Left lung (tissue), 4 donors: ENCODE measurements at regions not wholly inside any gene's neighbourhood (a gene's known extent, or its start where the extent isn't known, plus 50 kb on each side); places are given as distances from the start of the nearest gene placed in this dataset.

Experiments
- ATAC-seq: fragments of 200-7000 bp; cut with Tn5 transposase; one replicate; pipeline ENCODE4 v1.9.1; 2020; ENCODE audit warnings: moderate library complexity
- DNase-seq, 4 donors: peaks; one replicate each; pipeline ENCODE4 v3.0.0-alpha.2; 2013 to 2020
- H3K27ac ChIP-seq, 2 donors: fragments of 200-600 bp; sonication (generic) in 1 of 2; one replicate each; pipeline versions ENCODE4 v1.5.0 to v1.8.0; 2020 to 2021
- H3K27me3 ChIP-seq, 2 donors: fragments of 200-600 bp; sonication (generic) in 1 of 2; one replicate each; pipeline versions ENCODE4 v1.5.0 to v1.8.0; 2020 to 2021
- H3K36me3 ChIP-seq, 2 donors: fragments of 200-600 bp; sonication (generic) in 1 of 2; one replicate each; pipeline versions ENCODE4 v1.5.0 to v1.8.0; 2020 to 2021
- H3K4me1 ChIP-seq, 2 donors: fragments of 200-600 bp; one replicate each; pipeline ENCODE4 v1.8.0; 2021
- H3K4me3 ChIP-seq, 2 donors: fragments of 200-600 bp; sonication (generic) in 1 of 2; one replicate each; pipeline versions ENCODE4 v1.5.0 to v1.8.0; 2020 to 2021; ENCODE audit warnings: mild to moderate bottlenecking in 1 of 2
- H3K9me3 ChIP-seq, 2 donors: fragments of 200-600 bp; sonication (generic) in 1 of 2; one replicate each; pipeline versions ENCODE4 v1.5.0 to v1.8.0; 2020 to 2021
- intact Hi-C, 2 donors: fragments of 100-400 bp; cut with DNase I; formaldehyde crosslinking; loops; one replicate each; pipeline versions ENCODE4 v1.11.2 to v1.14.2; 2022
- TF ChIP-seq, protein P1 (sequence below), 2 donors: fragments of 200-600 bp; sonication (generic) in 1 of 2; IDR thresholded peaks; one replicate each; pipeline versions ENCODE4 v1.5.0 to v1.8.0; 2021; ENCODE audit warnings: antibody characterized with exemption in 2 of 2
- donor health status: DM: no; HTN: yes; CAD: no.
- donor health status: DM: no; HTN: no; CAD: no.

- H3K4me1 ChIP-seq = no peaks in the 10 kb centered on the region
- no peak for ATAC-seq
- no peaks in the 10 kb centered on the region for H3K36me3 ChIP-seq
- DNase-seq = no peak
- TF ChIP-seq, protein P1, sequence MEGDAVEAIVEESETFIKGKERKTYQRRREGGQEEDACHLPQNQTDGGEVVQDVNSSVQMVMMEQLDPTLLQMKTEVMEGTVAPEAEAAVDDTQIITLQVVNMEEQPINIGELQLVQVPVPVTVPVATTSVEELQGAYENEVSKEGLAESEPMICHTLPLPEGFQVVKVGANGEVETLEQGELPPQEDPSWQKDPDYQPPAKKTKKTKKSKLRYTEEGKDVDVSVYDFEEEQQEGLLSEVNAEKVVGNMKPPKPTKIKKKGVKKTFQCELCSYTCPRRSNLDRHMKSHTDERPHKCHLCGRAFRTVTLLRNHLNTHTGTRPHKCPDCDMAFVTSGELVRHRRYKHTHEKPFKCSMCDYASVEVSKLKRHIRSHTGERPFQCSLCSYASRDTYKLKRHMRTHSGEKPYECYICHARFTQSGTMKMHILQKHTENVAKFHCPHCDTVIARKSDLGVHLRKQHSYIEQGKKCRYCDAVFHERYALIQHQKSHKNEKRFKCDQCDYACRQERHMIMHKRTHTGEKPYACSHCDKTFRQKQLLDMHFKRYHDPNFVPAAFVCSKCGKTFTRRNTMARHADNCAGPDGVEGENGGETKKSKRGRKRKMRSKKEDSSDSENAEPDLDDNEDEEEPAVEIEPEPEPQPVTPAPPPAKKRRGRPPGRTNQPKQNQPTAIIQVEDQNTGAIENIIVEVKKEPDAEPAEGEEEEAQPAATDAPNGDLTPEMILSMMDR (IDR thresholded peaks at IDR 0.05) = no peak
- no peak overlapping the region for H3K4me3 ChIP-seq
- H3K9me3 ChIP-seq = no peaks in the 10 kb centered on the region
- H3K27ac ChIP-seq = no peak overlapping the region
- peaks cover 0 to 7% of the 10 kb centered on the region in 2 donors for H3K27me3 ChIP-seq
- intact Hi-C loops = no loop called here
Measured at GRCh38 chrY:19498556-19498955, 246.0 kb downstream of the KDM5D start.

GRCh38 chrY:19487494-19487893 is 257.0 kb downstream of the KDM5D start:
- TF ChIP-seq, protein P1 (IDR thresholded peaks at IDR 0.05) = no peak
- H3K4me3 ChIP-seq = no peak overlapping the region

GRCh38 chrY:19484997-19485396 is 259.5 kb downstream of the KDM5D start:
- intact Hi-C loops = no loop called here
- DNase-seq = no peak
- Histone ChIP-seq H3K4me3 (no peak overlapping the region), H3K4me1 (no peaks in the 10 kb centered on the region), H3K27me3 (no peaks in the 10 kb centered on the region), H3K36me3 (no peaks in the 10 kb centered on the region), H3K9me3 (peaks cover 0 to 2% of the 10 kb centered on the region in 2 donors), H3K27ac (no peak overlapping the region)
- TF ChIP-seq, protein P1 (IDR thresholded peaks at IDR 0.05) = no peak
- no peak for ATAC-seq

More at GRCh38 chrY:19487494-19487893, 257.0 kb downstream of the KDM5D start:
- Histone ChIP-seq H3K27ac (no peak overlapping the region), H3K27me3 (no peaks in the 10 kb centered on the region), H3K36me3 (no peaks in the 10 kb centered on the region), H3K9me3 (peaks cover 0 to 9% of the 10 kb centered on the region in 2 donors), H3K4me1 (no peaks in the 10 kb centered on the region)
- ATAC-seq (no peak), DNase-seq (no peak)
- intact Hi-C loops = no loop called here

DNA sequence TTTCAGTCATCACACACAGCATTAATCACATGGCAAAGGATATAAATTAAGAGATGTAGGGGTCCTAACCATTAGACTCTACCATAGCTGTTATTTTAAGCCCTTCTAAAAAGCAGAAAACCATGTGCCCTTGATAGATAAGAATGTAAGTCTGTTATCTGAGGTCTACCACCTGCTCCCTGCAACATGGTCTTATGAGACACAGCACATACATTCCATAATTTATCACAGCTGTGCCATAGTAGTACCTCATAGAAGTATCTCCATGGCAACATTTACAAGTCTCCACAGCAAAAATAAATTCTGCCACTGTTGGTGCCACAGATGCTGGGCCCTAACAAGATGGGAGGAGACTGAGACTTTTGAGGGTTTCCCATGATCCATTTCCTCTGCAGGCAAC is 265.4 kb downstream of the KDM5D start:
- H3K9me3 ChIP-seq = no peaks in the 10 kb centered on the region

GRCh38 chrY:19477959-19478358 is 266.6 kb downstream of the KDM5D start:
- TF ChIP-seq, protein P1 (IDR thresholded peaks at IDR 0.05) = no peak
- Histone ChIP-seq H3K4me1 (no peaks in the 10 kb centered on the region), H3K36me3 (no peaks in the 10 kb centered on the region), H3K27ac (no peak overlapping the region), H3K9me3 (no peaks in the 10 kb centered on the region), H3K4me3 (no peak overlapping the region), H3K27me3 (no peaks in the 10 kb centered on the region)
- DNase-seq (no peak), ATAC-seq (no peak)
- intact Hi-C loops = no loop called here

More for the DNA sequence above, 265.4 kb downstream of the KDM5D start:
- H3K27me3 ChIP-seq = no peaks in the 10 kb centered on the region
- no peaks in the 10 kb centered on the region for H3K36me3 ChIP-seq
- intact Hi-C loops = no loop called here
- H3K4me1 ChIP-seq = no peaks in the 10 kb centered on the region
- ATAC-seq (no peak), DNase-seq (no peak)
- no peak overlapping the region for H3K4me3 ChIP-seq
- TF ChIP-seq, protein P1 (IDR thresholded peaks at IDR 0.05) = no peak
- no peak overlapping the region for H3K27ac ChIP-seq
